LNCaP clone FGC (cell line): ENCODE measurements at regions not wholly inside any gene's neighbourhood (a gene's known extent, or its start where the extent isn't known, plus 50 kb on each side); places are given as distances from the start of the nearest gene placed in this dataset.

Source experiments
- DNase-seq: peaks from one replicate; pipeline ENCODE4 v3.0.0-alpha.2; 2011; ENCODE audit warnings: low read depth
- H3K4me3 ChIP-seq: 2 replicates; pipeline ENCODE4 v1.5.1; 2011; ENCODE audit warnings: mild to moderate bottlenecking, low read depth, low read length, control low read depth
- CTCF ChIP-seq: IDR thresholded peaks from 2 replicates; pipeline ENCODE4 v1.5.1; 2012; ENCODE audit warnings: mild to moderate bottlenecking; ENCODE audit not compliant: control insufficient read depth, insufficient read depth; ENCODE audit errors: extremely low read depth

GRCh38 chr3:36193448-36193847 is 186.9 kb upstream of the STAC start:
- no peak overlapping the region for H3K4me3 ChIP-seq
- no peak for DNase-seq
- TF ChIP-seq CTCF, result no peak

GRCh38 chr3:36196058-36196457 is 184.2 kb upstream of the STAC start:
- no peak for TF ChIP-seq CTCF
- DNase-seq, result no peak
- H3K4me3 ChIP-seq, result no peak overlapping the region

GRCh38 chr3:36197151-36197550 is 183.2 kb upstream of the STAC start:
- no peak for TF ChIP-seq CTCF
- no peak for DNase-seq
- no peak overlapping the region for H3K4me3 ChIP-seq

- no peak overlapping the region for H3K4me3 ChIP-seq
- TF ChIP-seq CTCF, result no peak
- no peak for DNase-seq
Observed at GRCh38 chr3:36201546-36201945, 178.8 kb upstream of the STAC start.

GRCh38 chr3:36206956-36207580 is 173.2 kb upstream of the STAC start:
- TF ChIP-seq CTCF, result no peak
- H3K4me3 ChIP-seq, result no peak overlapping the region
- DNase-seq, result no peak

- no peak for TF ChIP-seq CTCF
- DNase-seq, result no peak
- H3K4me3 ChIP-seq, result no peak overlapping the region
Observed at GRCh38 chr3:36210840-36211651, 169.3 kb upstream of the STAC start.
